GM18519 (cell line): ENCODE measurements at regions not wholly inside any gene's neighbourhood (a gene's known extent, or its start where the extent isn't known, plus 50 kb on each side); places are given as distances from the start of the nearest gene placed in this dataset.
"Not testable (repeated sequence)": the region's sequence is repeated elsewhere in the genome, so short reads cannot be mapped to it uniquely, and the experiment has no call there.

Experiments
- ATAC-seq: cut with Tn5 transposase; IDR thresholded peaks from one replicate; pipeline ENCODE4 v1.9.1; 2021; ENCODE audit warnings: mild to moderate bottlenecking, moderate library complexity; ENCODE audit not compliant: unreplicated experiment, low FRiP score

- no peak for ATAC-seq
These were observed 531.3 kb upstream of the TMEFF2 start for GRCh38 chr2:192725991-192726390.

- no peak for ATAC-seq
These were observed 524.9 kb upstream of the TMEFF2 start for GRCh38 chr2:192719629-192720028.

GRCh38 chr2:192718340-192718739, 523.6 kb upstream of the TMEFF2 start:
- no peak for ATAC-seq

GRCh38 chr2:192700934-192701333, 506.2 kb upstream of the TMEFF2 start:
- ATAC-seq: no peak

GRCh38 chr2:192697880-192698279, 503.1 kb upstream of the TMEFF2 start:
- no peak for ATAC-seq

GRCh38 chr2:192696857-192697256, 502.1 kb upstream of the TMEFF2 start:
- ATAC-seq: no peak

GRCh38 chr2:192687015-192687414, 492.3 kb upstream of the TMEFF2 start:
- ATAC-seq: no peak

GRCh38 chr2:192682511-192682910, 487.8 kb upstream of the TMEFF2 start:
- not testable (repeated sequence) for ATAC-seq

- no peak for ATAC-seq
These were observed 480.9 kb upstream of the TMEFF2 start for GRCh38 chr2:192675681-192676080.

- no peak for ATAC-seq
These were observed 474.9 kb upstream of the TMEFF2 start for GRCh38 chr2:192669505-192670091.

- not testable (repeated sequence) for ATAC-seq
These were observed 465.8 kb upstream of the TMEFF2 start for GRCh38 chr2:192660555-192660954.

GRCh38 chr2:192657362-192657761, 462.6 kb upstream of the TMEFF2 start:
- no peak for ATAC-seq

GRCh38 chr2:192655916-192656315, 461.2 kb upstream of the TMEFF2 start:
- no peak for ATAC-seq

- no peak for ATAC-seq
These were observed 451.3 kb upstream of the TMEFF2 start for GRCh38 chr2:192645811-192646598.

- ATAC-seq: no peak
These were observed 439.8 kb upstream of the TMEFF2 start for GRCh38 chr2:192634557-192634956.

- ATAC-seq: no peak
These were observed 433.3 kb upstream of the TMEFF2 start for GRCh38 chr2:192628017-192628416.

GRCh38 chr2:192615105-192615504, 420.4 kb upstream of the TMEFF2 start:
- ATAC-seq: no peak

GRCh38 chr2:192604295-192604694, 409.6 kb upstream of the TMEFF2 start:
- no peak for ATAC-seq

GRCh38 chr2:192598649-192599048, 403.9 kb upstream of the TMEFF2 start:
- ATAC-seq: not testable (repeated sequence)

- ATAC-seq: no peak
These were observed 398.8 kb upstream of the TMEFF2 start for GRCh38 chr2:192593561-192593960.

GRCh38 chr2:192591617-192592016, 396.9 kb upstream of the TMEFF2 start:
- ATAC-seq: no peak

GRCh38 chr2:192585418-192585817, 390.7 kb upstream of the TMEFF2 start:
- no peak for ATAC-seq
